ENCODE measurements at regions not wholly inside any gene's neighbourhood (a gene's known extent, or its start where the extent isn't known, plus 50 kb on each side); places are given as distances from the start of the nearest gene placed in this dataset.

GRCh38 chrX:7261672-7262332 is 113.8 kb upstream of the PUDP start:
- H3K27me3 ChIP-seq, result no peaks in the 10 kb centered on the region
- no peak for TF ChIP-seq CTCF (IDR thresholded peaks at IDR 0.05)
- TF ChIP-seq POLR2A (IDR thresholded peaks at IDR 0.05), result no peak
- no peaks in the 10 kb centered on the region for H3K36me3 ChIP-seq (ENCODE audit: low read depth, missing control alignments)
- no peak overlapping the region for H3K27ac ChIP-seq
- 90 to 92% methylated on average over 5 of the region's 5 CpGs for WGBS, 2 donors
- no peak overlapping the region for H3K4me3 ChIP-seq
- no peak for DNase-seq
- H3K4me1 ChIP-seq, result no peaks in the 10 kb centered on the region
- intact Hi-C loops (cut with DNase I; ENCODE audit: low total_unique reads), result no loop called here
- H3K9me3 ChIP-seq, result no peaks in the 10 kb centered on the region

- Histone ChIP-seq H3K27me3 (no peaks in the 10 kb centered on the region), H3K4me1 (no peaks in the 10 kb centered on the region), H3K27ac (no peak overlapping the region), H3K36me3 (ENCODE audit: low read depth, missing control alignments) (no peaks in the 10 kb centered on the region), H3K4me3 (no peak overlapping the region), H3K9me3 (no peaks in the 10 kb centered on the region)
- 76 to 78% methylated on average over 4 of the region's 4 CpGs for WGBS, 2 donors
- TF ChIP-seq POLR2A (IDR thresholded peaks at IDR 0.05) (no peak), CTCF (IDR thresholded peaks at IDR 0.05) (no peak)
- intact Hi-C loops (cut with DNase I; ENCODE audit: low total_unique reads), result no loop called here
- DNase-seq, result no peak
Observed at GRCh38 chrX:7254144-7254543, 106.2 kb upstream of the PUDP start.

GRCh38 chrX:7253565-7253964 is 105.6 kb upstream of the PUDP start:
- Histone ChIP-seq H3K27me3 (no peaks in the 10 kb centered on the region), H3K9me3 (no peaks in the 10 kb centered on the region), H3K27ac (no peak overlapping the region), H3K36me3 (ENCODE audit: low read depth, missing control alignments) (no peaks in the 10 kb centered on the region), H3K4me1 (no peaks in the 10 kb centered on the region), H3K4me3 (no peak overlapping the region)
- TF ChIP-seq POLR2A (IDR thresholded peaks at IDR 0.05), result no peak
- TF ChIP-seq CTCF (IDR thresholded peaks at IDR 0.05), result no peak
- 96 to 98% methylated on average over 3 to 5 of the region's 5 CpGs for WGBS, 2 donors
- DNase-seq, result no peak
- intact Hi-C loops (cut with DNase I; ENCODE audit: low total_unique reads), result no loop called here

- Histone ChIP-seq H3K36me3 (ENCODE audit: low read depth, missing control alignments) (no peaks in the 10 kb centered on the region), H3K27me3 (no peaks in the 10 kb centered on the region), H3K27ac (no peak overlapping the region), H3K4me3 (no peak overlapping the region), H3K4me1 (no peaks in the 10 kb centered on the region), H3K9me3 (no peaks in the 10 kb centered on the region)
- intact Hi-C loops (cut with DNase I; ENCODE audit: low total_unique reads), result no loop called here
- no peak for DNase-seq
- TF ChIP-seq POLR2A (IDR thresholded peaks at IDR 0.05), result no peak
- no peak for TF ChIP-seq CTCF (IDR thresholded peaks at IDR 0.05)
- 79 to 82% methylated on average over 3 to 4 of the region's 5 CpGs for WGBS, 2 donors
Observed at GRCh38 chrX:7252013-7252610, 104.2 kb upstream of the PUDP start.

- DNase-seq, result no peak
- Histone ChIP-seq H3K36me3 (ENCODE audit: low read depth, missing control alignments) (no peaks in the 10 kb centered on the region), H3K4me3 (no peak overlapping the region), H3K27ac (no peak overlapping the region), H3K27me3 (no peaks in the 10 kb centered on the region), H3K9me3 (no peaks in the 10 kb centered on the region), H3K4me1 (no peaks in the 10 kb centered on the region)
- 86 to 90% methylated on average over 2 of the region's 2 CpGs for WGBS, 2 donors
- TF ChIP-seq POLR2A (IDR thresholded peaks at IDR 0.05) (no peak), CTCF (IDR thresholded peaks at IDR 0.05) (no peak)
- intact Hi-C loops (cut with DNase I; ENCODE audit: low total_unique reads), result no loop called here
Observed at GRCh38 chrX:7247346-7247745, 99.4 kb upstream of the PUDP start.
